Suppressor macrophage treated with lipopolysaccharide for 1 hour (primary cell): ENCODE measurements at regions not wholly inside any gene's neighbourhood (a gene's known extent, or its start where the extent isn't known, plus 50 kb on each side); places are given as distances from the start of the nearest gene placed in this dataset.
"Not testable (repeated sequence)": the region's sequence is repeated elsewhere in the genome, so short reads cannot be mapped to it uniquely, and the experiment has no call there.

Experiments used
- DNase-seq, 3 donors: peaks; one replicate each; pipeline ENCODE4 v3.0.0-alpha.2; 2020 to 2022

DNA sequence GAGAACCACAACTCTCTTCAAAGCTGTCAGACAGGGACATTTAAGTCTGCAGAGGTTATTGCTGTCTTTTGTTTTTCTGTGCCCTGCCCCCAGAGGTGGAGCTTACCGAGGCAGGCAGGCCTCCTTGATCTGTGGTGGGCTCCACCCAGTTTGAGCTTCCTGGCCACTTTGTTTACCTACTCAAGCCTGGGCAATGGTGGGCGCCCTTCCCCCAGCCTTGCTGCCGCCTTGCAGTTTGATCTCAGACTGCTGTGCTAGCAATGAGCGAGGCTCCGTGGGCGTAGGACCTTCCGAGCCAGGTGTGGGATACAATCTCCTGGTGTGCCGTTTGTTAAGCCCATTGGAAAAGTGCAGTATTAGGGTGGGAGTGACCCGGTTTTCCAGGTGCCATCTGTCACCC is 822.1 kb downstream of the KCNMA1 start:
- not testable (repeated sequence) for DNase-seq

GRCh38 chr10:76811430-76811829 is 826.2 kb downstream of the KCNMA1 start:
- no peak for DNase-seq

DNA sequence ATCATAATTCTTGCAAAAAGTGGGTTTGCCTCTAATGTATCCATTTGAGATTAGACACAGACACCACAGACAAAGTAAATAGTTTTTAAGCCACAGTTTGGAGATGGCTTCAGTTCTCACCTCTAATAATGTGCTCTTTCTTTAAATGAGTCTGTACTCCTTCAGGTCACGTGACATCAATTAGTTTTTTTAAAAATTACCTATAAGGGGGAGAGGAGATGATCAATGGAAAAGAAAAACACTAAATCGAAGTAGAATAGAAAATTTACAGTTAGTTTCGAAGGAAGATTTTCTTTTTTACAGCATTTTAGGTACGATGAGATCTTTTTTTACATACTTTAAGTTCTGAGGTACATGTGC is 849.2 kb downstream of the KCNMA1 start:
- no peak for DNase-seq

DNA sequence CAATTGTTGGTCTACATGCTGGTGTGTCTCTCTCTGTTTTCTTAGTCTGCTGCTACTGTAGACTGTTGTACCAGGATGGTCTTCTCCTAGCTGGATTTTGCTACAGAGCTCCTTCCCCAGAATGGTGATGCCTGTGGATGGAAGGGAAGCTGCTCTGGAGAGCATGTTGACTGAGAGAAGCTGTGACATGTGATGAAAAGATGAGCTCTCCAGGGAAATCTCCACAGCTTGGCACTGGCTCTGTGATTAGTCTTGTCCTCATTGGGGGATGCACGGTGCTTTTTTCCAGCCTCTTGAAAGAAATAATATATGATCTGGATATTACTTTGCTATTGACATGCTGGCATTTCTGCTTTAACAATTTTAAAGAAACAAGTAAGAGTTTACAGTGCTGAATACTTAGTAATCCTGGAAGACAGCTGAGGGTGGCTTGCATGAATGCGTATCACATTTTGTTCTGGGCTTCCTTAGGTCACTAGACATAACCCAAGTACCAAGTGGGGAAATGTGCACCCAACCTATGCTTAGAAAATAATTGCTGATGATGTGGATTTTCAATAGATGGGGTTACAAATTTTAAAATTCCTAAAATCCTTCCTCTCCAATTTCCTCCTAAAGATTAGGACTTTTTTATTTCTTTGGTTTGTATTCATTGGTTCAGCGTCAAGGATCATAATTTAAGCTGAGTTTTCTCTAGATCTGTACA is 849.7 kb downstream of the KCNMA1 start:
- no peak for DNase-seq

DNA sequence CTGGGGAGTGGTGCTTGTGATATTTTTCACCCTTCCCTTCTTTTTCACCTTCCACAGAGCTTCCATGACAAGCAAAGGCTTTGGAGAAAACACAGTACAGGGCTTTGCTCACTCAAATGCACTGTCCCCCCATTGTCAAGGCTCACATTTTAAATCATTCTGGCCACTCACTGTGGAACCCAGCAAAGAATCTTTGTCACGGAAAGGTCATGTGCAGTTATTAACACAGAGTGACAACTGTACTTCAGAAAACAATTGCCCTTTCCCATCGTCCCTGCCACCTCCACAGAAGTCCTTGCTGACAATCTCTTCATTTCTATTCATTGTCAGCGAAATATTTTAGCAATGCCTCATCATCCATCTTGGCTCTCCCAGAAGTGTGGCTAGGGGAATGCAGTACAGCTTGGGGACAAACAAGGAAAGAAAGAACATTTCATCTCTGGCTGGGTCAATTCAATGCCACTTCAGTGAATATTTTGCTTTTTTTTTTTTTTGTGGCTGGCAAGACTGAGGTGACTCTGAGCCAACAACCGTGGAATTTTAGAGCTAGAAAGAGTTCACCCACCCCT is 851.0 kb downstream of the KCNMA1 start:
- DNase-seq, result no peak

DNA sequence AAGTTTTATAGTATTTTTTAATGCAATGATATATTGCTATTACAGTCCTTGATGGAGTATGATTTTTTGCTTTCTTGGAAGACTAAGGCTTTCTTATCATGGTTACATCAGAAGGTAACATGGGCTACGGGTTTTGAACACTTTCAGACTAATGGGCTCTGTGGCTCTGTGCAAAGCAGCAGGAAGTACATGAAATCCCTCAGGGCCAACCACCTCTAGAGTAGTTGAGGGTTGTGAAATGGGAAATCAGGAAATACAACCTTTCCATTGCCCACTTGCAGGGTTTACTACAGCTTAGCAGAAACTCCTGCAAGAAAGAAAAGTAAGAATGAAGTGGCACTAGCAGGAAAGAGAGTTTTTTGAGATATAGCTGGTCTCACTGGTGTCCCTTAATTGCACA is 853.5 kb downstream of the KCNMA1 start:
- no peak for DNase-seq

- no peak for DNase-seq
Observed at GRCh38 chr10:76779796-76780301, 857.8 kb downstream of the KCNMA1 start.

DNA sequence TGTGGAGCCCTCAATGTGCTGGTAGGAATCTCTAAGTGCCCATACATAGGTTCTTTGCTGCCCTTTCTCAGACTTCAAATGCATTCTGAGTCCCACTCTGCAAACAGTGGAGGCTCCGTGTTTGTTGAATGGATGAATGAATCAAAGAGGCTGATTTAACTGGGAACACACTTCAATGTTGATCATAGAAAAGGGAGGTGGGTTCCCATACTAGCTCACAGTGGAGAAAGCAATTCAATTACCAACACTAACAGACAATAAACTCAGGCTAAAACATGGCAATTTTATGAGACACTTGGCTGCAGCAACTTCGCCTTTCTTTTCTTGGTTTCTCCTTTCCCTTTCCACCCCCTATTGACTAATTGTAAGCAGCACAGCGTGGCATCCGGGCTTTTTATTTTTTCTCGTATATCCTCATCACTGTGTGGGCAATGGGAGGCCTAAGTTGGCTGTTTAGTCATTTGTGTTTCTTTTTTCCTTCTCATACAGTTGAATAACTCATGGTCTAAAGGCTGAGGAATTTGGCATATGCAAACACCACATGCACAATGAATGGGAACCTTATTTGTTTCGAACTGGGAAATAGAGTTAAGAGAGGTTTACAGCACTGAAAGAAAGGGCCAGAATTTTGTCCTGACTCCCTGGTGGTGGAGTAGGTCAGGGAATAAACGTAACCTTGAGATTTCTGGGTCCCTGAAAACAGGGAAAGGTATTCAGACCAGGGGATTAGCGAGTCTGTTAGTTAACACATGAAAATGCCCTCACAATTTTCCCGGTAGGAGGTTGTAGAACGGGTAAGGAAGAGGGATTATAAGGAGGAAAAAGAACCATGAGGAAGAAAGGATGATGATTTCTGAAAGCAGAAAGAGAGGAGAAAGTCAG is 858.5 kb downstream of the KCNMA1 start:
- DNase-seq, result no peak

DNA sequence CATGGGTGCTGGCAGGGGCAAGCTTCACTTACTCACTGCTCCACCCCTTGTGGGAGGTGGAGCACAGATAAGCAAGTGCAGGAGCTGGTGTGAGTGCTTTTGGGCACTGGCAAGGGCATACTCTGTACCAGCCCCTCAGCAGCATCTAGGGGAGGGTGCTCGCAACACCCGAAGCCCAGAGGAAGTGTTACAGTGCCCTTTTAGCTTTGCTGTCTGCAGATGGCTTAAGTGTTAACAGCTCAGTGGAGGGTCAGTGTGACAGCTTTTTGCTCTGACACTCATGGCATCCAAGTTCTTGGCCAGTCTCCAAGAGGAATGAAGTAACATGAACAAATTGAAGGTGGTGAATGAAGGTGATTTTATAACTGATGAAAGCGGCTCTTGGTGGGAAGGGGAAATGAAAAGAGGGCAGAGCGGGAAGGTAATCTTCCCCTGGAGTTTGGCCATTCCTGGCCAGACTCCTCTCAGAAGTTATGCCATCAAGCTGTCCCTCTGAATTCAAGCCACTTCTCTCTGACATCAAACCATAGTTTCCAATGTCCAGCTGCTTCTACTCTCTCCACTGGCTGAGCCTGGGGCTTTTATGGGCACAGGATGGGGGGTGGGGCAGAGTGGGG is 862.5 kb downstream of the KCNMA1 start:
- no peak for DNase-seq

DNA sequence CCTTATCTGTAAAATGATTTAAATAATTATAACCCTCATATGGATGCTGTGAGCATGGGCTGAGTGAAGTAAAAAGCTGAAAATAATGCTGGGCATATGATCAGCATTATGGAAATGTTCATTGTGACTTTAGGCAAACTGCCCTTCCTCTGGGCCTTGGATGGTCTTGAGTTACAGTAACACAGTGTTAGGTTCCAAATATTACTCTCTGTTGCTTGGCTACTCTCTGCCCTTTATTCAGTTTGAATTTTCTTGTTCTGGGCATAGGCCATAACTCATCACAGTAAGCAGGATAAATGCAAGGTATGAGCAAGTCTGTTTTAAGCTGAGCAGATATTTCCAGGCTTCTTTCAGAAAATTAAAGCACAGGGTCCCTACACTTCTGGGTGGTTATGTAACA is 868.0 kb downstream of the KCNMA1 start:
- no peak for DNase-seq

GRCh38 chr10:76769161-76769560 is 868.4 kb downstream of the KCNMA1 start:
- DNase-seq, result no peak

DNA sequence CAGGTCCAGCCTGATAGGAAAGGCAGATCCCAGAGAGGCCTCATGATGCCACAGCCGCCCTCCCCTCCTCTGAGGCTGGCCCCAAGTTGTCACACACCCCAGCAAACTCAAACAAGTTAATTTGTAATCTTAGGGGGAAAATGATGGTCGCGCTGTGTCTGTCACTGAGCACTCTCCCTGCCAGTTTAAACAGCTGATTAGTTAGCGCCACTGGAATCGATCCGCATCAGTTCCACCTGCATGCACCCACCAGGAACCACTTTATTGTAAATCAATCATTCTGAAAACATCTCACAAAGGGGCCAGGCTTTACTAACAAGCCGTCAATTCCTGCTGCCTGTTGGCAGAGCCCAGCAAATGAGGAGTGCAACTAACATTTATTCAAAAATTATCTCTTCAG is 870.9 kb downstream of the KCNMA1 start:
- no peak for DNase-seq

- not testable (repeated sequence) for DNase-seq
Observed at GRCh38 chr10:76764921-76765320, 872.7 kb downstream of the KCNMA1 start.

DNA sequence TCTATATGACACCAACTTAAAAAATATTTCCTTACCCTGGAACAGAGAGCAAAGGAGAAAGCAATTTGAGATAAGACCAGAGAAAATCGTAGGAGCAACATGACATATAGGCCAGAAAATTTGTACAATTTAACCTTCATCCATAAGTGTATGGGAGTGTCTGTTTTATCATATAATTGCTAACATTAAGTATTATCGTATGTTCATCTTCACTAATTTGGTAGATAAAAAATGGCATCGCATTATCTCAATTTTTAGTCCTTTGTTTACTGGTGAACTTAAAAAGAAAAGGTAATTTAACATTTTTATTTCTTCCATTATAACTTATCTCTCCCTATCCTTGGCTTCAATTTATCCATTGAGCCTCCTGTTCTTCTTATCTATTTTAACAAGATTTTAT is 873.4 kb downstream of the KCNMA1 start:
- DNase-seq, result no peak

- DNase-seq, result no peak
Observed at GRCh38 chr10:76763376-76763775, 874.2 kb downstream of the KCNMA1 start.

GRCh38 chr10:76759681-76760080 is 877.9 kb downstream of the KCNMA1 start:
- DNase-seq, result no peak

GRCh38 chr10:76743169-76743568 is 894.4 kb downstream of the KCNMA1 start:
- DNase-seq, result no peak

DNA sequence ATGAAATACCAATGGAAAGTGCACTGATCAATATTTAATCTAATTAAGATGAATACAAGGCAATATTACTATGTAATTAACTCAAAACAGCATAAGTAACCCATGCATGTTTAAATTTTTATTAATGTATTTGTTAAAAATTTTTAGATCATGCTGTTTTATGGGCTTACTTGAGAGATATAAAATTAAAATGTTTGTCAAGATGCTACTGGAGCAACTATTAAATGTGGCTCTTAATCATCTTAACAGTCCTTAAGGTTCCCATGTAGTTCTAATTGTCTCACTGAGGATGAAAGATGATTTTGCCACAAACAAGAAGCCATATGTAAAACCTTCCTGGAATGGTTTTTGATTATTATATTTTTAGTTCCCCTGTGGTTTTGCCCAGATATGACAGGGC is 897.1 kb downstream of the KCNMA1 start:
- no peak for DNase-seq

DNA sequence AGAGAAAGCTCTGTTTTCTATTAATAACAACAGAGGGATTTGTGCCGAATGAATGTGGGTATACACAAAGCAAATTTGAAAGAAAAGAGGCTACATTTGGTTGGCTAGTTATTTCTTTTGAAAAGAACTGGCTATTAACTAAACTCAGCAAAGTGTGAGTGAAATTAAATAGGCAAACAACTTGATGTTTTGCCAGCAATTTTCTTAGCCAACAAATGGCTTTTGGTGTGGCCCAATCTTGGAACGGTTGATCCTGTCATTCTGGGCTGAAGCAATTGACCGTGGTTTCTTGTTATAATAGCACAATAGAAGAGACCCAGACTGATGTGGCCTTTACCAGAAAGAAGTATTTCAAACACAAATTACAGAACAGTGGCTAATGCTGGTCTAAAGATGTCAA is 898.6 kb downstream of the KCNMA1 start:
- no peak for DNase-seq

DNA sequence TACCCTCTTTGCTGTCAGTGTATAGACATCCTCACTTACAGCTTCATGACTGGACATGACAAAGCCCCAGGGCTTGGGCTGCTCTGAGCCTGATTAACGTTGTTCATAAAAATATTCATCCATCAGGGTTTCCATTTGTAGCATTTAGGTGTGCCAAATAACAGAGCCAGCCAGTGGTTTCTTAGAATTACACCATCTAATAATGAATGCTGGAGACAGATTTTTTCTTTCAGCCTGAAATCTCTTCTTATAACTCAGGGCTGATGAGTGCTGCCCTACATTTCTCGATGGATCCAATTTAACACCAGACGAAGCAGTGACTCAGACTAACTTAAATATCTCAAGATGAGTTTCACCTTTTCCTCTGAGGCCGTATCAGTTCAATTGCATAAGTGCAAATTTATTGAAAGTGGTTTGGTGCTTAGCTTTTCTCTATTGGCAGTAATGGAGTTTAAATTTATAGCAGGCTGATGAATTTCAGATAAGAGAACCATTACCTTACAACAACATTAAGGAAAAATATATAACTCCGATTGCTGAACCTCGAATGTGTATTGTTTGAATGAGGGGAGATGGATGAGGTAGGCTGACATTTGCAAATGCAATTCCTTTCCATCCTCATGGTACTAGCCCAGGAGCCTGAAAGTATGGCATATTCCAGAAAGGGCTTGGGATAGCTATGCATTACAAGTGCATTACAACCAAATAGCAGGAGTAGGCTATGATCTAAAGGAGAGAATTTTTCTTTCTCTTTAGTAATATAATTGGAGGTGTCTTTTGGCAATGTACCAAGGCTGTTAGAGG is 900.6 kb downstream of the KCNMA1 start:
- no peak for DNase-seq

- no peak for DNase-seq
Observed at GRCh38 chr10:76736392-76736791, 901.2 kb downstream of the KCNMA1 start.

DNA sequence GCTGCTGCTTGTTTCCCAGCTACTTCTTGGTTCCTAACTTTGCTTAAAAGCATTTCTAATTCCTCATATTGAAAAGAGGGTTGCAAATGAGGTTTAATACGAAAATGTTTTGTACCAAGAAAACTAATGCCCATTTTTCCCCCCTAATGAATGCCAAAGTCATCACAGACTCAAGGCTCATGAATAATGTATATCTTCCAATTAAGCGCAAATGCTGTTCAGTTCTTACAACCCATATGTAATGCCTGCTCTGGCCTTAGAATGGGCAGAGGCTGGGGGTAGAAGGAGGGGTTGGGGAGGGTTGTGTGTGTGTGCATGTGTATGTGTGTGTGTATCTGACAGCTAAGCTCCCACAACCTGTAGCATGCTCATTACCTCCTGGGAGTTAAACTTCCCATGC is 901.7 kb downstream of the KCNMA1 start:
- DNase-seq, result no peak
